H1 (cell line): ENCODE measurements at regions not wholly inside any gene's neighbourhood (a gene's known extent, or its start where the extent isn't known, plus 50 kb on each side); places are given as distances from the start of the nearest gene placed in this dataset.
A peak's percentile ranks its signal among the peaks of the same experiment; 100 is the strongest.

Experiments used
- CTCF ChIA-PET: fragments of 300-600 bp; sonication (Branson Sonifier 250); formaldehyde crosslinking; loops from one replicate; lab custom pipeline; 2021; ENCODE audit not compliant: partially characterized antibody; lab: Charles Lee
- POLR2A ChIA-PET: fragments of 300-600 bp; sonication (Branson Sonifier 250); formaldehyde crosslinking; loops from one replicate; lab custom pipeline; 2021; ENCODE audit warnings: inconsistent platforms; ENCODE audit not compliant: partially characterized antibody; lab: Charles Lee
- DNase-seq, 2 experiments: peaks; one replicate each; pipeline versions ENCODE4 v3.0.0 to v3.0.0-alpha.2; 2010 to 2022; ENCODE audit warnings: low spot score in 2 of 2, low read depth in 1 of 2, mixed read lengths in 1 of 2
- FAIRE-seq: peaks from 2 replicates; lab custom pipeline; 2011; peaks lifted over from hg19 to GRCh38; lab: Jason Lieb, UNC
- H2AFZ ChIP-seq: 2 replicates; pipeline ENCODE4 v1.8.1; 2012; ENCODE audit warnings: low read length, inconsistent platforms
- H2AK5ac ChIP-seq: 2 replicates; pipeline ENCODE4 v1.6.1; 2013; ENCODE audit warnings: low read depth, low read length
- H2BK120ac ChIP-seq: replicated peaks from 2 replicates; pipeline ENCODE3; 2013; ENCODE audit warnings: low read depth, low read length, inconsistent platforms
- H2BK12ac ChIP-seq: 2 replicates; pipeline ENCODE4 v1.6.1; 2013; ENCODE audit warnings: low read depth, low read length
- H2BK15ac ChIP-seq: 2 replicates; pipeline ENCODE4 v1.6.1; 2013; ENCODE audit warnings: low read length
- H2BK20ac ChIP-seq: 2 replicates; pipeline ENCODE4 v1.6.1; 2013; ENCODE audit warnings: low read length
- H2BK5ac ChIP-seq: 2 replicates; pipeline ENCODE4 v1.6.1; 2013; ENCODE audit warnings: low read depth, low read length
- H3K14ac ChIP-seq: 2 replicates; pipeline ENCODE4 v1.6.1; 2013; ENCODE audit warnings: inconsistent platforms; ENCODE audit not compliant: insufficient read length
- H3K18ac ChIP-seq: 2 replicates; pipeline ENCODE4 v1.6.1; 2013; ENCODE audit warnings: low read length; ENCODE audit errors: extremely low read depth
- H3K23ac ChIP-seq: 2 replicates; pipeline ENCODE4 v1.6.1; 2013; ENCODE audit warnings: inconsistent platforms; ENCODE audit not compliant: insufficient read length
- H3K23me2 ChIP-seq: 2 replicates; pipeline ENCODE4 v1.6.1; 2013; ENCODE audit warnings: low read depth, low read length
- H3K27ac ChIP-seq: 2 replicates; pipeline ENCODE4 v1.6.1; 2011; ENCODE audit warnings: low read depth, low read length, inconsistent platforms
- H3K27me3 ChIP-seq, 4 experiments: replicated peaks in 1 of 4; 1 replicate in 1 of 4; 2 replicates in 3 of 4; pipeline versions ENCODE4 v1.6.1 to v1.8.1; 2011 to 2013; ENCODE audit warnings: low read length in 3 of 4, mild to moderate bottlenecking in 3 of 4, inconsistent platforms in 2 of 4, mixed read lengths in 2 of 4, moderate library complexity in 1 of 4; ENCODE audit not compliant: control insufficient read depth in 3 of 4, insufficient read depth in 3 of 4; ENCODE audit errors: extremely low read depth in 1 of 4
- H3K36me3 ChIP-seq, 4 experiments: 2 replicates each; pipeline versions ENCODE4 v1.6.1 to v1.8.1; 2011 to 2013; ENCODE audit warnings: mild to moderate bottlenecking in 4 of 4, low read length in 3 of 4, moderate library complexity in 2 of 4, control low read depth in 1 of 4, inconsistent platforms in 1 of 4; ENCODE audit not compliant: insufficient read depth in 4 of 4, control insufficient read depth in 2 of 4
- H3K4ac ChIP-seq: replicated peaks from 2 replicates; pipeline ENCODE3; 2013; ENCODE audit warnings: low read length, low read depth, mixed read lengths, inconsistent platforms; ENCODE audit not compliant: insufficient read length
- H3K4me1 ChIP-seq, 4 experiments: replicated peaks in 1 of 4; 1 replicate in 1 of 4; 2 replicates in 3 of 4; pipeline versions ENCODE4 v1.6.1 to v1.8.1; 2011 to 2013; ENCODE audit warnings: low read length in 3 of 4, inconsistent platforms in 2 of 4, mixed read lengths in 1 of 4; ENCODE audit not compliant: insufficient read depth in 4 of 4, control insufficient read depth in 3 of 4
- H3K4me2 ChIP-seq, 2 experiments: 2 replicates each; pipeline versions ENCODE4 v1.6.1 to v1.8.1; 2011 to 2013; ENCODE audit warnings: low read depth in 2 of 2, low read length in 2 of 2, control low read depth in 1 of 2, inconsistent platforms in 1 of 2, mild to moderate bottlenecking in 1 of 2; ENCODE audit not compliant: insufficient read depth in 1 of 2
- H3K4me3 ChIP-seq, 4 experiments: fragments of 200-600, 300-600 bp in 1 of 4; sonication (generic), shearing (Covaris generic), sonication (Bioruptor Twin) in 1 of 4; 2 replicates each; pipeline versions ENCODE4 v1.5.1 to v1.8.1; 2011 to 2016; ENCODE audit warnings: low read length in 4 of 4, low read depth in 3 of 4, control low read depth in 2 of 4, inconsistent platforms in 2 of 4, mild to moderate bottlenecking in 2 of 4, mixed read lengths in 1 of 4, moderate library complexity in 1 of 4; ENCODE audit not compliant: insufficient read depth in 2 of 4; ENCODE audit errors: extremely low read depth in 1 of 4
- H3K56ac ChIP-seq: replicated peaks from 2 replicates; pipeline ENCODE3; 2013; ENCODE audit warnings: low read depth, mild to moderate bottlenecking, mixed read lengths, low read length, inconsistent platforms; ENCODE audit not compliant: insufficient read length
- H3K79me1 ChIP-seq: 2 replicates; pipeline ENCODE4 v1.6.1; 2013; ENCODE audit warnings: low read depth, low read length, control low read depth
- H3K79me2 ChIP-seq, 2 experiments: 2 replicates each; pipeline versions ENCODE4 v1.6.1 to v1.8.1; 2012 to 2013; ENCODE audit warnings: low read length in 2 of 2, mild to moderate bottlenecking in 2 of 2, inconsistent platforms in 1 of 2; ENCODE audit not compliant: insufficient read depth in 2 of 2, control insufficient read depth in 1 of 2
- H3K9ac ChIP-seq, 4 experiments: replicated peaks in 1 of 4; 1 replicate in 1 of 4; 2 replicates in 3 of 4; pipeline versions ENCODE4 v1.6.1 to v1.8.1; 2011 to 2013; ENCODE audit warnings: low read depth in 3 of 4, low read length in 3 of 4, control low read depth in 2 of 4, mild to moderate bottlenecking in 2 of 4, moderate library complexity in 2 of 4, inconsistent platforms in 1 of 4; ENCODE audit errors: extremely low read depth in 1 of 4
- H3K9me3 ChIP-seq, 2 experiments: 2 replicates each; pipeline versions ENCODE4 v1.6.1 to v1.8.1; 2012 to 2013; ENCODE audit warnings: mild to moderate bottlenecking in 2 of 2, moderate library complexity in 2 of 2, control low read depth in 1 of 2, inconsistent platforms in 1 of 2, low read depth in 1 of 2, low read length in 1 of 2, mixed read lengths in 1 of 2; ENCODE audit not compliant: insufficient read depth in 2 of 2
- H4K20me1 ChIP-seq, 2 experiments: replicated peaks in 1 of 2; 2 replicates each; pipeline versions ENCODE3 to v1.8.1; 2011 to 2013; ENCODE audit warnings: inconsistent platforms in 2 of 2, low read length in 2 of 2, mild to moderate bottlenecking in 1 of 2; ENCODE audit not compliant: insufficient read depth in 2 of 2, control insufficient read depth in 1 of 2
- H4K5ac ChIP-seq: 2 replicates; pipeline ENCODE4 v1.6.1; 2013; ENCODE audit warnings: low read length, low read depth, mixed read lengths, inconsistent platforms; ENCODE audit not compliant: insufficient read length
- H4K8ac ChIP-seq: 2 replicates; pipeline ENCODE4 v1.8.0; 2013; ENCODE audit warnings: mild to moderate bottlenecking, moderate library complexity, low read length, inconsistent platforms; ENCODE audit not compliant: insufficient read depth; ENCODE audit errors: extremely low read depth
- H4K91ac ChIP-seq: replicated peaks from 2 replicates; pipeline ENCODE3; 2013; ENCODE audit warnings: low read length, mixed read lengths, inconsistent platforms; ENCODE audit not compliant: insufficient read length
- BACH1 ChIP-seq: IDR thresholded peaks from 2 replicates; pipeline ENCODE4 v1.6.1; 2012; ENCODE audit warnings: low read length, improper control_type of control experiment
- BCL11A ChIP-seq, 2 experiments: IDR thresholded peaks; one replicate each; pipeline ENCODE4 v1.6.1; 2011; ENCODE audit warnings: low read depth in 2 of 2, low read length in 2 of 2, mild to moderate bottlenecking in 2 of 2
- CREB1 ChIP-seq: IDR thresholded peaks from 2 replicates; pipeline ENCODE4 v1.6.1; 2012; ENCODE audit warnings: inconsistent platforms
- KDM5A ChIP-seq: fragments of 200-600 bp; IDR thresholded peaks from 2 replicates; pipeline ENCODE4 v1.7.1; 2012; ENCODE audit warnings: mild to moderate bottlenecking, low read length, inconsistent platforms, mixed read lengths
- MAFK ChIP-seq: IDR thresholded peaks from 2 replicates; pipeline ENCODE4 v1.6.1; 2012; ENCODE audit warnings: low read depth, mild to moderate bottlenecking, improper control_type of control experiment, low read length
- NANOG ChIP-seq: IDR thresholded peaks from 2 replicates; pipeline ENCODE4 v1.6.1; 2011; ENCODE audit warnings: low read length, low read depth, mild to moderate bottlenecking, inconsistent platforms; ENCODE audit not compliant: insufficient read depth, poor library complexity, severe bottlenecking
- SIN3A ChIP-seq, 2 experiments: IDR thresholded peaks in 1 of 2; conservative IDR thresholded peaks in 1 of 2; 2 replicates each; pipeline ENCODE4 v1.6.1; 2011 to 2012; ENCODE audit warnings: low read length in 2 of 2, improper control_type of control experiment in 1 of 2, low read depth in 1 of 2, mild to moderate bottlenecking in 1 of 2
- SIRT6 ChIP-seq: IDR thresholded peaks from one replicate; pipeline ENCODE4 v1.7.1; 2012; ENCODE audit warnings: low read length, inconsistent platforms
- TAF7 ChIP-seq: optimal IDR thresholded peaks from 2 replicates; pipeline ENCODE3; 2011; ENCODE audit warnings: low read depth, mild to moderate bottlenecking, inconsistent platforms, low read length, moderate library complexity, borderline replicate concordance
- TEAD4 ChIP-seq: IDR thresholded peaks from 2 replicates; pipeline ENCODE4 v1.6.1; 2012; ENCODE audit warnings: low read depth, low read length, inconsistent platforms, mixed read lengths
- YY1 ChIP-seq: IDR thresholded peaks from 2 replicates; pipeline ENCODE4 v1.6.1; 2011; ENCODE audit warnings: low read depth, mild to moderate bottlenecking, low read length
- ZNF274 ChIP-seq: IDR thresholded peaks from 2 replicates; pipeline ENCODE4 v1.7.0; 2012; ENCODE audit warnings: low read length, borderline replicate concordance; ENCODE audit errors: extremely low read depth
- WGBS, 2 experiments: shearing (Covaris generic) in 1 of 2; methylation state at CpG; one replicate each; pipeline versions ENCODE4 v1.1.6 to v1.1.7; 2013 to 2015; ENCODE audit warnings: low lambda C conversion rate in 2 of 2, mixed read lengths in 2 of 2, inconsistent platforms in 1 of 2, low coverage in 1 of 2, missing lambda C conversion rate in 1 of 2; ENCODE audit not compliant: insufficient replicate concordance in 2 of 2, insufficient coverage in 1 of 2, insufficient read length in 1 of 2; ENCODE audit errors: extremely low coverage in 1 of 2, missing lambda C conversion rate in 1 of 2; 5-methylcytosine and 5-hydroxymethylcytosine counted together

DNA sequence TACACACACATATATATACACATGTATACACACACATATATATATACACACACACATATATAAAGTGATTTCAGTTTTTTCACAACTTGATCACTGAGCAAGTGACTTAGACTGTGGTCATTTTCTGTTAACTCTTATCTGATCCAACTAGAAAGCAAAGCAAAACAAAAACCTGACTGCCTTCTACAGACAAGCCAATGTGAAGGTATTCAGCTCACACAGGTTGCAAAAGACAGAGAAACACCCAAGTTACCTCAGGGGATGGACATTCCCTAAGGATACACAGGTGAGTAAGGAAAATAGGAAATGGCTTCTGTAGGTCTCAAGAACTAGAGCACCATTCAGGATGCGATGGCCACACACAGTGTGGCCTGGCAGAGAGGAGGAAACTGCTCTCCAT is 58.4 kb upstream of the IER3 start:
- TF ChIP-seq ZNF274, result no peak
- no peak for TF ChIP-seq NANOG
- no peak for TF ChIP-seq TEAD4
- TF ChIP-seq TAF7, result no peak
- TF ChIP-seq YY1, result no peak
- no peak for TF ChIP-seq BACH1
- no peak for TF ChIP-seq MAFK
- no peak for TF ChIP-seq BCL11A (IDR thresholded peaks at IDR 0.05; ENCODE audit: low read depth in 2 of 2, low read length in 2 of 2)
- no peak for TF ChIP-seq SIRT6
- no peak for TF ChIP-seq SIN3A (conservative IDR thresholded peaks at IDR 0.05 in 1 of 2, IDR thresholded peaks at IDR 0.05 in 1 of 2; ENCODE audit: low read depth in 1 of 2, low read length in 2 of 2)
- no peak for TF ChIP-seq KDM5A
- no peak for TF ChIP-seq CREB1
- no peak overlapping the region for H3K14ac ChIP-seq
- no peaks in the 10 kb centered on the region for H4K20me1 ChIP-seq
- H3K4me2 ChIP-seq, result no peak overlapping the region
- no peak overlapping the region for H3K27ac ChIP-seq
- H3K56ac ChIP-seq, result no peak overlapping the region
- H4K5ac ChIP-seq, result no peak overlapping the region
- no peak for DNase-seq
- H2BK5ac ChIP-seq, result no peak overlapping the region
- H3K79me2 ChIP-seq, result no peaks in the 10 kb centered on the region
- H3K4ac ChIP-seq, result no peak overlapping the region
- H3K9ac ChIP-seq, result no peak overlapping the region
- H2BK20ac ChIP-seq, result no peak overlapping the region
- no peak overlapping the region for H2BK120ac ChIP-seq
- WGBS, 2 experiments, result 83% methylated on average over 1 of the region's 1 CpG; no CpG with 5 or more reads in 1 of the 2 experiments
- H2AK5ac ChIP-seq, result peak overlapping the region; percentile 39; the same call in 1 of the 2 replicates
- no peak for FAIRE-seq
- no peak overlapping the region for H4K91ac ChIP-seq
- H3K36me3 ChIP-seq, result no peaks in the 10 kb centered on the region
- H2AFZ ChIP-seq, result no peak overlapping the region
- H3K18ac ChIP-seq, result no peak overlapping the region
- CTCF ChIA-PET, result interaction anchor here (0.9 to 2.3 kb wide), 3 partner anchors 25 to 80 kb away, joined by 3 to 6 read pairs (median 5); no protein-coding TSS in a partner anchor
- H3K23ac ChIP-seq, result no peak overlapping the region
- H2BK12ac ChIP-seq, result no peak overlapping the region
- H3K79me1 ChIP-seq, result no peaks in the 10 kb centered on the region
- no peaks in the 10 kb centered on the region for H3K23me2 ChIP-seq
- H3K9me3 ChIP-seq, result peaks cover 0 to 2% of the 10 kb centered on the region in 2 experiments; a peak in 1 of 4 replicates
- no peaks in the 10 kb centered on the region for H3K4me1 ChIP-seq
- no peak overlapping the region for H4K8ac ChIP-seq
- no peaks in the 10 kb centered on the region for H3K27me3 ChIP-seq
- no peak overlapping the region for H2BK15ac ChIP-seq
- POLR2A ChIA-PET, result interaction anchor here (1.1 kb wide), 1 partner anchor 78 kb away, joined by 3 read pairs; no protein-coding TSS in a partner anchor
- no peak overlapping the region for H3K4me3 ChIP-seq
